Caco-2 (cell line): ENCODE measurements at regions not wholly inside any gene's neighbourhood (a gene's known extent, or its start where the extent isn't known, plus 50 kb on each side); places are given as distances from the start of the nearest gene placed in this dataset.

ENCODE experiments used
- BruUV-seq: library from RNA; stranded (reverse); fragments of 400-500 nt; replicated peaks from 2 replicates; lab custom pipeline; 2021; lab: Mats Ljungman, UMichigan
- CTCF ChIA-PET: fragments of 300-600 bp; sonication (Branson Sonifier 250); formaldehyde crosslinking; loops from one replicate; lab custom pipeline; 2022; ENCODE audit warnings: antibody characterized with exemption; lab: Charles Lee
- POLR2A ChIA-PET: fragments of 300-600 bp; sonication (Branson Sonifier 250); formaldehyde crosslinking; loops from one replicate; lab custom pipeline; 2022; ENCODE audit warnings: antibody characterized with exemption; lab: Charles Lee
- DNase-seq, 2 experiments: peaks; one replicate each; pipeline versions ENCODE4 v3.0.0 to v3.0.0-alpha.2; 2020 to 2022
- H3K27me3 ChIP-seq: replicated peaks from 2 replicates; pipeline ENCODE4 v1.6.0; 2011; ENCODE audit warnings: low read length; ENCODE audit not compliant: control insufficient read depth, insufficient read depth
- H3K36me3 ChIP-seq: 2 replicates; pipeline ENCODE4 v1.5.1; 2011; ENCODE audit warnings: low read length; ENCODE audit not compliant: control insufficient read depth, insufficient read depth
- H3K4me1 ChIP-seq: fragments of 250-450 bp; sonication (Bioruptor Pico); 2 replicates; pipeline ENCODE4 v1.5.1; 2020; ENCODE audit warnings: mild to moderate bottlenecking
- H3K4me3 ChIP-seq: 2 replicates; pipeline ENCODE4 v1.5.1; 2011; ENCODE audit warnings: low read depth, mild to moderate bottlenecking, control low read depth, low read length
- H3K9me3 ChIP-seq: fragments of 250-450 bp; sonication (Bioruptor Pico); 2 replicates; pipeline ENCODE4 v1.5.1; 2020; ENCODE audit warnings: mild to moderate bottlenecking, moderate library complexity
- H3K27ac Mint-ChIP-seq: one replicate; pipeline ENCODE4 v1.8.0; 2022; ENCODE audit warnings: mixed read lengths; ENCODE audit not compliant: unreplicated experiment
- H3K27me3 Mint-ChIP-seq: one replicate; pipeline ENCODE4 v1.8.0; 2022; ENCODE audit warnings: mixed read lengths; ENCODE audit not compliant: insufficient read depth, unreplicated experiment
- H3K36me3 Mint-ChIP-seq: one replicate; pipeline ENCODE4 v1.8.0; 2022; ENCODE audit warnings: mild to moderate bottlenecking, mixed read lengths; ENCODE audit not compliant: insufficient read depth, unreplicated experiment
- H3K4me1 Mint-ChIP-seq: one replicate; pipeline ENCODE4 v1.8.0; 2022; ENCODE audit warnings: low read depth, mixed read lengths; ENCODE audit not compliant: unreplicated experiment
- H3K4me3 Mint-ChIP-seq: one replicate; pipeline ENCODE4 v1.8.0; 2022; ENCODE audit warnings: mild to moderate bottlenecking, moderate library complexity, mixed read lengths; ENCODE audit not compliant: unreplicated experiment
- H3K9me3 Mint-ChIP-seq: one replicate; pipeline ENCODE4 v1.8.0; 2022; ENCODE audit warnings: mixed read lengths; ENCODE audit not compliant: unreplicated experiment
- intact Hi-C: fragments of 100-400 bp; cut with micrococcal nuclease; formaldehyde crosslinking; loops from one replicate; pipeline ENCODE4 v1.10.0; 2022; ENCODE audit not compliant: unreplicated experiment
- TF ChIP-seq, protein P1 (sequence below), 2 experiments: fragments of 200-600 bp in 1 of 2; IDR thresholded peaks; 1 replicate in 1 of 2; 2 replicates in 1 of 2; pipeline versions ENCODE4 v1.5.1 to v1.8.0; 2011 to 2022; ENCODE audit warnings: antibody characterized with exemption in 1 of 2, control low read depth in 1 of 2, inconsistent platforms in 1 of 2, low read depth in 1 of 2, low read length in 1 of 2, mild to moderate bottlenecking in 1 of 2, moderate library complexity in 1 of 2; ENCODE audit not compliant: insufficient read depth in 1 of 2, severe bottlenecking in 1 of 2, unreplicated experiment in 1 of 2

DNA sequence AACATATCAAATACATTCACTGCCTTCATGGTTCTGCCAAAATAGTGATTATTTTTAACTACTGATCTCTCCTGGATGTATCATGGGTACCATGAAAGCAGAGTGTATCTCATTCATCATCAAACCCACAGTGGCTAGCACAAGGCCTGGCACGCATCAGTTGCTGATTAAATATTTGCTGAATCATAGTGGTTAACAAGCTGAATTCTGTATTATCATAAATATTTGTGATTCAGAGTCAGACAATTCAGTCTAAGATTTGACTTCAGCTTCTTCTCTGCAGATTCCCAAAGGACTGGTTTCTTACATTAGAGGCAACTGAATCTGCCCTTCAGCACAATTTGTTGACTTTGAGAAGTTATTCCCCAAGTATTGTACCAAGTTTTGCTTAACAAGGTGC lies 715.8 kb upstream of the LRRC4C start:
- Histone ChIP-seq H3K9me3 (no peaks in the 10 kb centered on the region), H3K4me3 (no peak overlapping the region), H3K4me1 (no peaks in the 10 kb centered on the region), H3K27me3 (no peaks in the 10 kb centered on the region), H3K36me3 (no peaks in the 10 kb centered on the region)
- TF ChIP-seq, protein P1, sequence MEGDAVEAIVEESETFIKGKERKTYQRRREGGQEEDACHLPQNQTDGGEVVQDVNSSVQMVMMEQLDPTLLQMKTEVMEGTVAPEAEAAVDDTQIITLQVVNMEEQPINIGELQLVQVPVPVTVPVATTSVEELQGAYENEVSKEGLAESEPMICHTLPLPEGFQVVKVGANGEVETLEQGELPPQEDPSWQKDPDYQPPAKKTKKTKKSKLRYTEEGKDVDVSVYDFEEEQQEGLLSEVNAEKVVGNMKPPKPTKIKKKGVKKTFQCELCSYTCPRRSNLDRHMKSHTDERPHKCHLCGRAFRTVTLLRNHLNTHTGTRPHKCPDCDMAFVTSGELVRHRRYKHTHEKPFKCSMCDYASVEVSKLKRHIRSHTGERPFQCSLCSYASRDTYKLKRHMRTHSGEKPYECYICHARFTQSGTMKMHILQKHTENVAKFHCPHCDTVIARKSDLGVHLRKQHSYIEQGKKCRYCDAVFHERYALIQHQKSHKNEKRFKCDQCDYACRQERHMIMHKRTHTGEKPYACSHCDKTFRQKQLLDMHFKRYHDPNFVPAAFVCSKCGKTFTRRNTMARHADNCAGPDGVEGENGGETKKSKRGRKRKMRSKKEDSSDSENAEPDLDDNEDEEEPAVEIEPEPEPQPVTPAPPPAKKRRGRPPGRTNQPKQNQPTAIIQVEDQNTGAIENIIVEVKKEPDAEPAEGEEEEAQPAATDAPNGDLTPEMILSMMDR (IDR thresholded peaks at IDR 0.05; ENCODE audit: insufficient read depth in 1 of 2, low read depth in 1 of 2, low read length in 1 of 2, severe bottlenecking in 1 of 2, unreplicated experiment in 1 of 2): no peak
- Mint-ChIP-seq H3K27ac (no peak overlapping the region), H3K27me3 (no peaks in the 10 kb centered on the region), H3K4me3 (no peak overlapping the region), H3K4me1 (no peaks in the 10 kb centered on the region), H3K9me3 (no peaks in the 10 kb centered on the region), H3K36me3 (no peaks in the 10 kb centered on the region)
- intact Hi-C loops: loop anchor here (10.0 kb wide), 1 partner anchor 350 kb away; no protein-coding TSS in a partner anchor
- BruUV-seq: no TSS peak
- no peak for DNase-seq
- CTCF ChIA-PET: no interaction called here
- POLR2A ChIA-PET: no interaction called here

DNA sequence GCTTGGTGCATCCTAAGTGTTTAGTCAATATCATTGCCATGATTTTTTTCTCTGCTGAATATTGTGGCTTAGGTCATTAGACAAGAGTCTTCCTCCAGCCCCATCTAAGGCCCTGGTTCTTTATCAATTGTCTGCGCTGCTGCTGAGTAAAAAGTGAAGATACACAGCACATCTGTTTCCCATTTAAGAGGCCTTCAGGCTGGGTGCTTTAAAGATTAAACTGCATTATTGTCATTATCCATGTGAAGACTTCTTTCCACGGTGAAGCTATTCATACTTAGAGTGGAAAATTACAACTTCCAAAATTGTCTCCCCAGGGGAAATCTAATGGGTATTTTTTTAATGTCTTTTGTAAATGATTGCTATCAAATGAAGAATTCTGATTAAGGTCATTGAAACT lies 719.8 kb upstream of the LRRC4C start:
- Histone ChIP-seq H3K36me3 (no peaks in the 10 kb centered on the region), H3K9me3 (no peaks in the 10 kb centered on the region), H3K27me3 (no peaks in the 10 kb centered on the region), H3K4me1 (no peaks in the 10 kb centered on the region), H3K4me3 (no peak overlapping the region)
- CTCF ChIA-PET: no interaction called here
- no peak overlapping the region for H3K27ac Mint-ChIP-seq
- POLR2A ChIA-PET: no interaction called here
- no peak for DNase-seq
- no peaks in the 10 kb centered on the region for H3K36me3 Mint-ChIP-seq
- H3K9me3 Mint-ChIP-seq: no peaks in the 10 kb centered on the region
- no peak overlapping the region for H3K4me3 Mint-ChIP-seq
- BruUV-seq: no TSS peak
- no peaks in the 10 kb centered on the region for H3K4me1 Mint-ChIP-seq
- TF ChIP-seq, protein P1 (IDR thresholded peaks at IDR 0.05; ENCODE audit: insufficient read depth in 1 of 2, low read depth in 1 of 2, low read length in 1 of 2, severe bottlenecking in 1 of 2, unreplicated experiment in 1 of 2): no peak
- H3K27me3 Mint-ChIP-seq: no peaks in the 10 kb centered on the region
- intact Hi-C loops: loop anchor here (10.0 kb wide), 1 partner anchor 346 kb away; no protein-coding TSS in a partner anchor

DNA sequence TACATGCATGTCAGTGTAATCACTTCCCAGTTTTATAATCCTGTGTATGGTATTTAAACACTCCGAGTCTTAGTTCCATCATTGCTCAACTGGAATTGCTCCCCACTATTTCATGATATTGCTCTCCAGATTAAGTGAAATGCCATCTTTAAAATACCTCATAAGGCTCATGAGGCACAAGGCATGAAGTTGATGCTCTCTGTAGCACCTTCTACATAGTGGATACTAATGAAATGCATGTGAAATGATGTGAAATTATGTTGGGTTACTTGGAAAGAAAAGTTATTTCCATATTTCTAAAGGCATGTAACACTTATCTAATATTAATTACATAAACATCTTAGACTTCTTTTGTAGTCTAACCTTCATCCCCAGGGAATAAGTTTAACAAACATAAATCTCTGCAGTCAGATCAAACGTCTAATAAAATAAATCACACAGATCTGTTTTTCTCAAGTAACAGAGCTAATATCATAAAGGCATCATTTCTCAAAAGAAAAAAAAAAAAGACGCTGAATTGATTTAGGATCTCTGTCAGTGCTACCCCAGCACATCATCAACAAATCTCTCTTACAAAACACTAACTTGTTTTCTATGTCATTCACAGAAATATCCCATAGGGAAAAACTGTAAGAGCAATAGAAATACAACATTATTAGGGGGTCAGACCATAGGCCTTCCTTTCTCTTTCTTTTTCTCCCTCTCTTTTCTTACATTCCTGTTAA lies 736.0 kb upstream of the LRRC4C start:
- H3K4me1 ChIP-seq: no peaks in the 10 kb centered on the region
- H3K4me3 ChIP-seq: no peak overlapping the region
- H3K4me1 Mint-ChIP-seq: no peaks in the 10 kb centered on the region
- no peaks in the 10 kb centered on the region for H3K36me3 Mint-ChIP-seq
- CTCF ChIA-PET: no interaction called here
- TF ChIP-seq, protein P1 (IDR thresholded peaks at IDR 0.05; ENCODE audit: insufficient read depth in 1 of 2, low read depth in 1 of 2, low read length in 1 of 2, severe bottlenecking in 1 of 2, unreplicated experiment in 1 of 2): no peak
- no peaks in the 10 kb centered on the region for H3K27me3 Mint-ChIP-seq
- H3K27me3 ChIP-seq: no peaks in the 10 kb centered on the region
- peaks cover 13% of the 10 kb centered on the region for H3K9me3 Mint-ChIP-seq
- H3K4me3 Mint-ChIP-seq: no peak overlapping the region
- no peak for DNase-seq
- no peak overlapping the region for H3K27ac Mint-ChIP-seq
- intact Hi-C loops: no loop called here
- H3K9me3 ChIP-seq: no peaks in the 10 kb centered on the region
- POLR2A ChIA-PET: no interaction called here
- BruUV-seq: no TSS peak
- no peaks in the 10 kb centered on the region for H3K36me3 ChIP-seq
